IPS DF 6.9 (cell line): ENCODE measurements at regions not wholly inside any gene's neighbourhood (a gene's known extent, or its start where the extent isn't known, plus 50 kb on each side); places are given as distances from the start of the nearest gene placed in this dataset.

Experiments
- DNase-seq: peaks from one replicate; pipeline ENCODE4 v3.0.0-alpha.2; 2013; ENCODE audit warnings: low read depth, low spot score
- H3K27ac ChIP-seq: one replicate; pipeline ENCODE4 v1.5.1; 2013; ENCODE audit warnings: low read length, control low read depth
- H3K27me3 ChIP-seq: 2 replicates; pipeline ENCODE4 v1.6.1; 2013; ENCODE audit warnings: mild to moderate bottlenecking, low read length; ENCODE audit not compliant: control insufficient read depth, insufficient read depth
- H3K36me3 ChIP-seq: 2 replicates; pipeline ENCODE4 v1.6.1; 2013; ENCODE audit warnings: low read length; ENCODE audit not compliant: control insufficient read depth, insufficient read depth
- H3K4me1 ChIP-seq: 2 replicates; pipeline ENCODE4 v1.6.1; 2013; ENCODE audit warnings: low read length; ENCODE audit not compliant: control insufficient read depth, insufficient read depth
- H3K4me3 ChIP-seq: 2 replicates; pipeline ENCODE4 v1.5.1; 2013; ENCODE audit warnings: mild to moderate bottlenecking, low read length
- H3K9me3 ChIP-seq: 2 replicates; pipeline ENCODE4 v1.6.1; 2013; ENCODE audit warnings: low read length, inconsistent platforms; ENCODE audit not compliant: control insufficient read depth, insufficient read depth
- WGBS: extraction: QIAGEN DNeasy Blood & Tissue Kit; methylation state at CpG from one replicate; pipeline ENCODE4 v1.1.7; 2013; ENCODE audit warnings: mixed read lengths, missing lambda C conversion rate; ENCODE audit not compliant: insufficient read length, insufficient coverage; 5-methylcytosine and 5-hydroxymethylcytosine counted together

GRCh38 chr12:19006626-19007137 lies 122.9 kb upstream of the PLEKHA5 start:
- WGBS = no CpG with 5 or more reads among the region's 1 CpG
- H3K4me3 ChIP-seq = no peak overlapping the region
- no peaks in the 10 kb centered on the region for H3K36me3 ChIP-seq
- H3K27me3 ChIP-seq = no peaks in the 10 kb centered on the region
- H3K27ac ChIP-seq = no peak overlapping the region
- no peaks in the 10 kb centered on the region for H3K9me3 ChIP-seq
- DNase-seq = no peak
- peaks cover 8% of the 10 kb centered on the region; the same call in 1 of the 2 replicates for H3K4me1 ChIP-seq

- Histone ChIP-seq H3K4me1 (peaks cover 7% of the 10 kb centered on the region; the same call in 1 of the 2 replicates), H3K27me3 (no peaks in the 10 kb centered on the region), H3K36me3 (no peaks in the 10 kb centered on the region), H3K4me3 (no peak overlapping the region), H3K9me3 (no peaks in the 10 kb centered on the region), H3K27ac (no peak overlapping the region)
- WGBS = no CpG with 5 or more reads among the region's 2 CpGs
- DNase-seq = no peak
Observed at GRCh38 chr12:19008102-19008501, 121.4 kb upstream of the PLEKHA5 start.

- WGBS = no CpG with 5 or more reads among the region's 3 CpGs
- DNase-seq = no peak
- Histone ChIP-seq H3K27ac (no peak overlapping the region), H3K36me3 (no peaks in the 10 kb centered on the region), H3K9me3 (no peaks in the 10 kb centered on the region), H3K27me3 (no peaks in the 10 kb centered on the region), H3K4me3 (no peak overlapping the region), H3K4me1 (peaks cover 2% of the 10 kb centered on the region; the same call in 1 of the 2 replicates)
Observed at GRCh38 chr12:19010087-19010486, 119.4 kb upstream of the PLEKHA5 start.

GRCh38 chr12:19010726-19011125 lies 118.8 kb upstream of the PLEKHA5 start:
- Histone ChIP-seq H3K36me3 (no peaks in the 10 kb centered on the region), H3K27ac (no peak overlapping the region), H3K4me3 (no peak overlapping the region), H3K4me1 (no peaks in the 10 kb centered on the region; the same call in 1 of the 2 replicates), H3K9me3 (no peaks in the 10 kb centered on the region), H3K27me3 (no peaks in the 10 kb centered on the region)
- DNase-seq = no peak
- no CpG with 5 or more reads among the region's 10 CpGs for WGBS

- H3K36me3 ChIP-seq = no peaks in the 10 kb centered on the region
- no peaks in the 10 kb centered on the region for H3K27me3 ChIP-seq
- H3K4me1 ChIP-seq = no peaks in the 10 kb centered on the region
- no peak overlapping the region for H3K27ac ChIP-seq
- H3K9me3 ChIP-seq = no peaks in the 10 kb centered on the region
- WGBS = no CpG with 5 or more reads among the region's 3 CpGs
- DNase-seq = no peak
- H3K4me3 ChIP-seq = no peak overlapping the region
Observed at GRCh38 chr12:19012965-19013364, 116.6 kb upstream of the PLEKHA5 start.

- Histone ChIP-seq H3K9me3 (no peaks in the 10 kb centered on the region), H3K4me3 (no peak overlapping the region), H3K36me3 (no peaks in the 10 kb centered on the region), H3K27me3 (no peaks in the 10 kb centered on the region), H3K27ac (no peak overlapping the region), H3K4me1 (no peaks in the 10 kb centered on the region)
- DNase-seq = no peak
- WGBS = no CpG with 5 or more reads among the region's 2 CpGs
Observed at GRCh38 chr12:19014240-19014639, 115.3 kb upstream of the PLEKHA5 start.

GRCh38 chr12:19015285-19015684 lies 114.2 kb upstream of the PLEKHA5 start:
- WGBS = no CpG with 5 or more reads among the region's 5 CpGs
- no peak for DNase-seq
- H3K4me3 ChIP-seq = no peak overlapping the region

GRCh38 chr12:19018302-19018970 lies 111.1 kb upstream of the PLEKHA5 start:
- Histone ChIP-seq H3K4me3 (no peak overlapping the region), H3K27ac (no peak overlapping the region)
- no CpG with 5 or more reads among the region's 1 CpG for WGBS

More at GRCh38 chr12:19015285-19015684, 114.2 kb upstream of the PLEKHA5 start:
- Histone ChIP-seq H3K27me3 (no peaks in the 10 kb centered on the region), H3K27ac (no peak overlapping the region), H3K4me1 (no peaks in the 10 kb centered on the region), H3K36me3 (no peaks in the 10 kb centered on the region), H3K9me3 (no peaks in the 10 kb centered on the region)

GRCh38 chr12:19021240-19021639 lies 108.3 kb upstream of the PLEKHA5 start:
- Histone ChIP-seq H3K27me3 (no peaks in the 10 kb centered on the region), H3K27ac (no peak overlapping the region), H3K9me3 (no peaks in the 10 kb centered on the region), H3K36me3 (no peaks in the 10 kb centered on the region), H3K4me1 (no peaks in the 10 kb centered on the region), H3K4me3 (no peak overlapping the region)
- WGBS = no CpG with 5 or more reads among the region's 4 CpGs
- DNase-seq = no peak

More at GRCh38 chr12:19018302-19018970, 111.1 kb upstream of the PLEKHA5 start:
- Histone ChIP-seq H3K9me3 (no peaks in the 10 kb centered on the region), H3K27me3 (no peaks in the 10 kb centered on the region), H3K4me1 (no peaks in the 10 kb centered on the region), H3K36me3 (no peaks in the 10 kb centered on the region)
- DNase-seq = no peak

- H3K27ac ChIP-seq = no peak overlapping the region
- H3K4me1 ChIP-seq = no peaks in the 10 kb centered on the region
- no peaks in the 10 kb centered on the region for H3K36me3 ChIP-seq
- no CpG with 5 or more reads among the region's 1 CpG for WGBS
- no peaks in the 10 kb centered on the region for H3K27me3 ChIP-seq
- no peak overlapping the region for H3K4me3 ChIP-seq
- no peaks in the 10 kb centered on the region for H3K9me3 ChIP-seq
- DNase-seq = no peak
Observed at GRCh38 chr12:19021646-19022045, 107.9 kb upstream of the PLEKHA5 start.

GRCh38 chr12:19025582-19025981 lies 104.0 kb upstream of the PLEKHA5 start:
- H3K27me3 ChIP-seq = no peaks in the 10 kb centered on the region
- 100% methylated on average over 2 of the region's 5 CpGs for WGBS
- H3K9me3 ChIP-seq = no peaks in the 10 kb centered on the region
- 0 out of 2 replicates have a peak, but pooled peaks cover 2% of the 10 kb centered on the region for H3K4me1 ChIP-seq
- no peaks in the 10 kb centered on the region for H3K36me3 ChIP-seq
- DNase-seq = no peak
- H3K4me3 ChIP-seq = no peak overlapping the region
- no peak overlapping the region for H3K27ac ChIP-seq
